GM12872 (cell line): ENCODE measurements at regions not wholly inside any gene's neighbourhood (a gene's known extent, or its start where the extent isn't known, plus 50 kb on each side); places are given as distances from the start of the nearest gene placed in this dataset.
A peak's percentile ranks its signal among the peaks of the same experiment; 100 is the strongest.

Source experiments
- CTCF ChIP-seq: IDR thresholded peaks from 3 replicates; pipeline ENCODE4 v1.5.1; 2011; ENCODE audit warnings: low read depth, mild to moderate bottlenecking, low read length, moderate library complexity; ENCODE audit not compliant: insufficient read depth

- peak; percentile 55 for TF ChIP-seq CTCF
Measured at GRCh38 chr14:60349663-60350365, 100.8 kb downstream of the PPM1A start.

- no peak for TF ChIP-seq CTCF
Measured at GRCh38 chr14:60350366-60350720, 101.3 kb downstream of the PPM1A start.

- no peak for TF ChIP-seq CTCF
Measured at GRCh38 chr14:60353420-60353819, 104.4 kb downstream of the PPM1A start.

- no peak for TF ChIP-seq CTCF
Measured at GRCh38 chr14:60355768-60356167, 106.7 kb downstream of the PPM1A start.

- TF ChIP-seq CTCF: no peak
Measured at GRCh38 chr14:60356386-60356785, 107.4 kb downstream of the PPM1A start.

- TF ChIP-seq CTCF: no peak
Measured at GRCh38 chr14:60356906-60357550, 108.0 kb downstream of the PPM1A start.

GRCh38 chr14:60357551-60358149 lies 108.6 kb downstream of the PPM1A start:
- TF ChIP-seq CTCF: no peak
